Cardiac fibroblast (primary cell): ENCODE measurements at regions not wholly inside any gene's neighbourhood (a gene's known extent, or its start where the extent isn't known, plus 50 kb on each side); places are given as distances from the start of the nearest gene placed in this dataset.

Experiments used
- DNase-seq, 2 donors: peaks; one replicate each; pipeline versions ENCODE4 v3.0.0 to v3.0.0-alpha.2; 2010; ENCODE audit warnings: low read depth in 2 of 2
- H3K4me3 ChIP-seq, 2 donors: replicated peaks in 1 of 2; 1 replicate in 1 of 2; 2 replicates in 1 of 2; pipeline ENCODE4 v1.5.1; 2011; ENCODE audit warnings: low read depth in 2 of 2, low read length in 2 of 2, mild to moderate bottlenecking in 2 of 2, moderate library complexity in 1 of 2
- TF ChIP-seq, protein P1 (sequence below): IDR thresholded peaks from one replicate; pipeline ENCODE4 v1.5.1; 2011; ENCODE audit warnings: low read depth, mild to moderate bottlenecking, low read length, inconsistent platforms

DNA sequence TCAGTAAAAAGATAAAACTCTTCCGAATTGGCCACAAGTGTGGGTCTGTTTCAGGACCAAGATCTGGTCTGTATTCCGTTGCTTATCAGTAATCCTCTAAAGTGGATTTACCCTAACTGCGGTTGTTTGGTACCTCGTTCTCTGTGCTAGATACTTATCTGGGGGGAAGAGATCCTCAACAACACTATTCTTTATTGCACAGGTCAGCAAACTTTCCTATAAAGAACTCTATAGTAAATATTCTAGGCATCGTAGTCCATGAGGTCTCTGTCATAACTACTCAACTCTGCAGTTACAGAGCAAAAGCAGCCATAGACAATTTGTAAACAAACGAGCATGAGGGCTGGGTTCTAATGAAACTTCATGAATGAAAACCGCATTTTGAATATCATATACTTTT lies 335.8 kb upstream of the KIF2A start:
- TF ChIP-seq, protein P1, sequence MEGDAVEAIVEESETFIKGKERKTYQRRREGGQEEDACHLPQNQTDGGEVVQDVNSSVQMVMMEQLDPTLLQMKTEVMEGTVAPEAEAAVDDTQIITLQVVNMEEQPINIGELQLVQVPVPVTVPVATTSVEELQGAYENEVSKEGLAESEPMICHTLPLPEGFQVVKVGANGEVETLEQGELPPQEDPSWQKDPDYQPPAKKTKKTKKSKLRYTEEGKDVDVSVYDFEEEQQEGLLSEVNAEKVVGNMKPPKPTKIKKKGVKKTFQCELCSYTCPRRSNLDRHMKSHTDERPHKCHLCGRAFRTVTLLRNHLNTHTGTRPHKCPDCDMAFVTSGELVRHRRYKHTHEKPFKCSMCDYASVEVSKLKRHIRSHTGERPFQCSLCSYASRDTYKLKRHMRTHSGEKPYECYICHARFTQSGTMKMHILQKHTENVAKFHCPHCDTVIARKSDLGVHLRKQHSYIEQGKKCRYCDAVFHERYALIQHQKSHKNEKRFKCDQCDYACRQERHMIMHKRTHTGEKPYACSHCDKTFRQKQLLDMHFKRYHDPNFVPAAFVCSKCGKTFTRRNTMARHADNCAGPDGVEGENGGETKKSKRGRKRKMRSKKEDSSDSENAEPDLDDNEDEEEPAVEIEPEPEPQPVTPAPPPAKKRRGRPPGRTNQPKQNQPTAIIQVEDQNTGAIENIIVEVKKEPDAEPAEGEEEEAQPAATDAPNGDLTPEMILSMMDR, result no peak
- DNase-seq, result no peak
- no peak overlapping the region for H3K4me3 ChIP-seq

DNA sequence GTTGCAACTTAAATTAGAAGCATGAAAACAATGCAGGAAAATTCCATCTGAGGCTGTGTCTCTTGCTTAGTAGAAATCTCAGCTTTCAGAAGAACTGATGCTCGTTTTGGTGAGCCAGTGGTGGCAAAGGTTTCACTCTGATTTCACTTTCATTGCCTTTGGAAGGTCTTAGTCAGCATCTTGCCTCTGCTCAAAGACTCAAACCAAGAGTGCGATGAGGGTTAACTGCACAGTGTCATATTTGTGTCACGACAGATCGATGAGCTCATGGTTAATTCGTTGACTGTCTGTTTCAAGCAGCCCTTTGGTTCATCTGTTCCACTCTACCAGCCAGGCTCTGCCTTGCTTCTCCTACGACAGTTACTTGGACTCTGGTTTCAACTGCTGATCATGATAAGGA lies 331.3 kb upstream of the KIF2A start:
- no peak for DNase-seq
- H3K4me3 ChIP-seq, result no peak overlapping the region
- TF ChIP-seq, protein P1, result no peak

DNA sequence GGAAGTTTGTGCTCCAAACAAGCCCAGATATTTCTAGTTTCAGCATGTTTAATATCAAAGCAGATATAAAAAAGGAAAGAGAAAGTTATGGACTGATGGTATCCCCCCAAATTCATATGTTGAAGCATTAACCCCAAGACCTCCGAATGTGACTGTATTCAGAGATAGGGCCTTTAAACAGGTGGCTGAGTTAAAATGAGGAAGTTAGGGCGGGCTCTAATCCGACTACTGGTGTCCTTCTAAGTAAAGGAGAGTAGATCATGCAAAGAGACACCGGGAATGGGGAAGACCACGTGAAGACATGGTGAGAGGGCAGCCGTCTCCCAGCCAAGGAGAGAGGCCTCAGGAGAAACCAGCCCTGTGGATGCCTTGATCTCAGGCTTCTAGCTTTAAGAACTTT lies 324.1 kb upstream of the KIF2A start:
- H3K4me3 ChIP-seq, result no peak overlapping the region
- TF ChIP-seq, protein P1, result no peak
- no peak for DNase-seq

DNA sequence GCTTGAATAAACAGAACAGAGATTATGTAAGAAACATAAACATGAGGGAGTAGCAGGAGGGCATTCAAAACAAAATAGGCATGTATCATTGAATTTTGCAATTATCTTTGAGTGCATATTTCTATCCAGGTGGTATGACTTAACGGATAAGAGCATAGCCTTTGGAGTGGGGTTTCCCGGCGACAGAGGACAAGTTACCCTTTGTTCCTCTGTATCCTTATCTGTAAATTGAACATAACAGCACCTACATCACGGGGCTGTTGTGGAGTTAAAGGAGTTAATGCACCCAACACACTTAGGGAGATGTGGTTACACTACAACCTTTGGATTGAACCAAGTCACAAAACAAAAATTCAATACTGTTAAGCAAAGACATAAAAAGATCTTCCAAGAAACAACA lies 314.6 kb upstream of the KIF2A start:
- TF ChIP-seq, protein P1, result no peak
- no peak overlapping the region for H3K4me3 ChIP-seq
- no peak for DNase-seq

DNA sequence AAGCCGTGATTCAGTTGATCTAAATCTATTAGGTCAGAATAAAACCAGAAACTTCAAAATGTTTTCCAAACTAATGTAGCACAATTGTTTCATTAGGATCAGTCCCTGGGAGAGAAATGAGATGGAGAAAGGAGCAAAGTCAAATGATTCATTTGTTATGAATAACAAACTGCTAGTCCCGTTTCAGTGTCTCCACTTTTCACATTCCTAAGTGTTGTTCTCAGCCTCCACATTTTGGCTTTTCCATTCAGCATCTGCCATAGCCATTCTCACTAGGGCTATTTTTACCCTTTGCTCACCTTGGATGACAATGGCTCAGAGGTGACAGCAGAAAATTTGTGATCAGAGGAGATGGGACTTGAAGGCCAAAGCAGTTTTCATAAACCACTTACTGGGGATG lies 314.1 kb upstream of the KIF2A start:
- DNase-seq, result no peak
- no peak overlapping the region for H3K4me3 ChIP-seq
- TF ChIP-seq, protein P1, result no peak

DNA sequence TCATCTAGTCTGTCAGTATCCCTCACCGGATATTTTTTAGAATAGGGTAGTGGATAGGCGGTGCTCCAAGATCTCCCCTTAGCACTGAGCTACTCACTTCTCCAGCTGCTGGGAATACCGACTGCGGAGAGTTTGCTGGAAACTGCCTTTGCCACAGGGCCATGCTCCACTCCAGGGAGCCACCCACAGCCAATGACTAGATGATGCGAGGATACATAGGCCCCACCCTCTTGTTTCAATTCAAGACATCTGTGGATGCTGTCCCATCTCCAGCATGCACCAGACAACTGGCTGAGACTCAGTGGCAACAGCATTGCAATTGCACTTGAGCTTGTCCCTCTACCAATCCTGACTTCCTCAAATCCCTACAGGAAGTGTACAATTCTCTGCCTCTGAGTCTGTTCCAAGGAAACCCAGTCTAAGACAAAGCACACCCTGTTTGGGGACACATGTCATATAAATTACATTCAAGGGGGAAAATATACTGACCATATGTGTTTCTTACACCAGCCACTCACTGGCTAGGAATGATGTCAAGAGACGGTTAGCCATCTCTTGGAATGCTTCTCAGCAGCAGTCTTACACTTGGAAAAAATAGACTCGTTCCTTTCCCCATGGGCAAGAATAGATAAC lies 312.6 kb upstream of the KIF2A start:
- TF ChIP-seq, protein P1, result no peak
- no peak for DNase-seq

DNA sequence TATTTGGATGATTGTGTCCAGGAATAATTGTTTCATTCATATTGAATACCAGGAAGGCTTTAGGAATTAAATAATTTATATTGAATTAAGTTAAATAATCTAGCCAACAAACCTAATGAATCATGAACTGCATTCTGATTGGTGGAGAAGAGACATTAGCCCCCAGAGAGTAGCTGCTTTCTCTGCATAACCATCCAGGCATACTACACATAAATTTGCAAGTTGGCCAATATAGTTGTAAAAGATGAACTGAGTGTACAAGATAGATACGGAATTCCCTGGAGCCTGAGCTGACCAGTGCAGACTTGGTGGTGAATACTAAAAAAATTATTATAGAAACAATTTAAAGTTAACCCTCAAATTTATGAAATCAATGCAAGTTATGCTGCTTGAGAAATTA lies 311.8 kb upstream of the KIF2A start:
- no peak for DNase-seq
- TF ChIP-seq, protein P1, result no peak

More for the DNA sequence above, 312.6 kb upstream of the KIF2A start:
- no peak overlapping the region for H3K4me3 ChIP-seq

More for the DNA sequence above, 311.8 kb upstream of the KIF2A start:
- no peak overlapping the region for H3K4me3 ChIP-seq
